ENCODE measurements at regions not wholly inside any gene's neighbourhood (a gene's known extent, or its start where the extent isn't known, plus 50 kb on each side); places are given as distances from the start of the nearest gene placed in this dataset.

DNA sequence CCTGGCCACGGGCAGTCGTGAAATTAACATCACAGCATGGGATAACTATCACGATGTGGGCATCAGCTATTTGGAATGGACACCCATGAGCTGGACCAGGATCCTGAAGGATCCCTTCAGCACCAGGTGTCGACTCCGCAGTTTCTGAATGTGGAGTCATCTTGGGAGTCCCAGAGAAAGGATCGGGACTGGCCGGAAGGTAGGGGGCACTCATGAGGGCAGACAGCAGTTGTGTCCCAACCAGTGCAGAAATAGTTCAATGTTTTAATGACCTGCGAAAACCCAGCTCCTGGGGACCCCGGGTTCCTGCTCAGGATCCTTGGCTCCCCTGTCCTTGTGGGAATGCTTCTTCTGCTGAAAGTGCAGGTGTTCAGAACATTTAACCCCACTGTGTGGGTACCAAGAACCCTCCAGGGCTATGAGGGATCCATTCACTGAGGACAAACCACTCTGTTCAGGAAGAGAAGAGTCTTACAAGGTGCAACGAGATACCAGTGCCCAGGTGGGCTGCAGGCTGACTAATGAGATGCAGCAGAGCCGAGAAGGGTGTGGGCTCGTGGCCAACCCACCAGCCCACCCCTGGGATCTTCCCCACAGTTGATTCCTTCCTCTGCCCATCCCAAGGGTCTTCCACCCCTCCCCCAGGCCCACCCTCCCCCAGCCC, 154.8 kb downstream of the SALL1 start:
- H4K20me1 ChIP-seq (ENCODE audit: insufficient read depth, low read length): no peaks in the 10 kb centered on the region
- no peak overlapping the region for H3K27ac ChIP-seq (ENCODE audit: low read length)
- TF ChIP-seq, protein P1, sequence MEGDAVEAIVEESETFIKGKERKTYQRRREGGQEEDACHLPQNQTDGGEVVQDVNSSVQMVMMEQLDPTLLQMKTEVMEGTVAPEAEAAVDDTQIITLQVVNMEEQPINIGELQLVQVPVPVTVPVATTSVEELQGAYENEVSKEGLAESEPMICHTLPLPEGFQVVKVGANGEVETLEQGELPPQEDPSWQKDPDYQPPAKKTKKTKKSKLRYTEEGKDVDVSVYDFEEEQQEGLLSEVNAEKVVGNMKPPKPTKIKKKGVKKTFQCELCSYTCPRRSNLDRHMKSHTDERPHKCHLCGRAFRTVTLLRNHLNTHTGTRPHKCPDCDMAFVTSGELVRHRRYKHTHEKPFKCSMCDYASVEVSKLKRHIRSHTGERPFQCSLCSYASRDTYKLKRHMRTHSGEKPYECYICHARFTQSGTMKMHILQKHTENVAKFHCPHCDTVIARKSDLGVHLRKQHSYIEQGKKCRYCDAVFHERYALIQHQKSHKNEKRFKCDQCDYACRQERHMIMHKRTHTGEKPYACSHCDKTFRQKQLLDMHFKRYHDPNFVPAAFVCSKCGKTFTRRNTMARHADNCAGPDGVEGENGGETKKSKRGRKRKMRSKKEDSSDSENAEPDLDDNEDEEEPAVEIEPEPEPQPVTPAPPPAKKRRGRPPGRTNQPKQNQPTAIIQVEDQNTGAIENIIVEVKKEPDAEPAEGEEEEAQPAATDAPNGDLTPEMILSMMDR (IDR thresholded peaks at IDR 0.05; ENCODE audit: low read depth, low read length): no peak
- no peak for TF ChIP-seq EZH2phosphoT487 (IDR thresholded peaks at IDR 0.05; ENCODE audit: low read depth)
- no peaks in the 10 kb centered on the region for H3K9me3 ChIP-seq (ENCODE audit: insufficient read depth, low read length)
- no peak overlapping the region for H3K4me3 ChIP-seq (ENCODE audit: low read length)
- no peaks in the 10 kb centered on the region for H3K36me3 ChIP-seq (replicated peaks; ENCODE audit: low read depth, low read length)
- no peaks in the 10 kb centered on the region for H3K79me2 ChIP-seq (ENCODE audit: low read length)
- H2AFZ ChIP-seq (ENCODE audit: low read depth, low read length): no peak overlapping the region
- peaks cover 23% of the 10 kb centered on the region for H3K27me3 ChIP-seq (ENCODE audit: low read depth, low read length)
- no peak overlapping the region for H3K9ac ChIP-seq (ENCODE audit: low read length)
- peaks cover 25% of the 10 kb centered on the region for H3K4me1 ChIP-seq (ENCODE audit: low read length)
- H3K4me2 ChIP-seq (ENCODE audit: low read length): no peak overlapping the region

DNA sequence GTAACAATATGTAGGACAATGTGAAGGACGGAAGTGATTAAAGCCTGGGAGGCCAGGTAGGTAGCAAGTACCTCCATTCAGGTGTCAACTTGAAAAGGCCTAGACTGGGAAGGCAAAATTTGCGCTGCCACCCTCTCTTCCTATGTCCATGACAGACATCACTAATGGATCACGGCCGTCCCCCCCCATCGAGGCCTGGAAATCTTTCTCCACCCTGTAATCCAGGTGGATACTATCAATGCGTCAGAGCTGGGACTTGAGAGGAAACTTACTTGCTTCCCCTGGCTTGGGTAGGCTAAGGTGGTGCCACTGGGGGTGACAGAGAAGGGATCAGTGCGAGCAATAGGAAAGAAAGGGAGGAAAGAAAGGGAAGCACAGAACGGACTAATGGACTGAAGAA, 156.1 kb downstream of the SALL1 start:
- Histone ChIP-seq H3K9me3 (ENCODE audit: insufficient read depth, low read length) (no peaks in the 10 kb centered on the region), H3K36me3 (replicated peaks; ENCODE audit: low read depth, low read length) (no peaks in the 10 kb centered on the region), H3K9ac (ENCODE audit: low read length) (no peak overlapping the region), H3K4me3 (ENCODE audit: low read length) (no peak overlapping the region), H4K20me1 (ENCODE audit: insufficient read depth, low read length) (no peaks in the 10 kb centered on the region), H3K4me2 (ENCODE audit: low read length) (no peak overlapping the region), H2AFZ (ENCODE audit: low read depth, low read length) (no peak overlapping the region), H3K4me1 (ENCODE audit: low read length) (peaks cover 22% of the 10 kb centered on the region), H3K27ac (ENCODE audit: low read length) (no peak overlapping the region), H3K79me2 (ENCODE audit: low read length) (no peaks in the 10 kb centered on the region), H3K27me3 (ENCODE audit: low read depth, low read length) (peaks cover 23% of the 10 kb centered on the region)
- no peak for TF ChIP-seq EZH2phosphoT487 (IDR thresholded peaks at IDR 0.05; ENCODE audit: low read depth)
- TF ChIP-seq, protein P1 (IDR thresholded peaks at IDR 0.05; ENCODE audit: low read depth, low read length): no peak

DNA sequence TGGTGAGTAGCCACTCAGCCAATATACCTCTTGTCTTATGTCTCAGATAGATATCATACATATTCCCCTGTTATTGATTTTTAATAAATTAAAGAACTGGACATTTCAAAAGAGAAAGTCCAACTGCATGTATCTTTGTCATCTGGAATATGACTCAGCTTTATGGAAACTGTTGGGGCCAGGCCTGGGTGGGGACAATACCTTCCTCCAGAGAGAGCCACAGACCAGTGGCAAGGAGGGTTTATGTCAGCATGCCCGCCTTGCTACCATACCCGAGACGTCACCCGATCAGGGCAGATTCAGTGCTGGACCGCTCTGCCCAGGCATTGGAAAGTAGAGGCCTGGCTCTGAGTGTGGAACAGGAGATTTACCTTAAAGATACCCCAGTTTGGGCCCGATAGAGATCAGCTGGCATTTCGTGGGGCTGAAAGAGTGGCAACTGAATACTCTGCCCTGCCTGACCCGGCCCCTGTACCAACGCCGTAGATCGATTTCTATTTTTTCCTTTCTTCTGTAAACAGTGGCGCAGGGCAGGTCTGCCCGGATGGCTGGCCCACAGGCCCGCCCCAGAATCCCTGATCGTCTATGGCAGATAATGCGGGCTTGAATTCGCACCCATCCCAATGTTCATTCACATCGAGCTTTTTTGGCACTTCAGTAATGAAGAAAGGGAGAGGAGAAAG, 158.6 kb downstream of the SALL1 start:
- Histone ChIP-seq H3K36me3 (replicated peaks; ENCODE audit: low read depth, low read length) (no peaks in the 10 kb centered on the region), H2AFZ (ENCODE audit: low read depth, low read length) (no peak overlapping the region), H3K4me2 (ENCODE audit: low read length) (no peak overlapping the region), H3K79me2 (ENCODE audit: low read length) (no peaks in the 10 kb centered on the region), H3K27ac (ENCODE audit: low read length) (no peak overlapping the region), H4K20me1 (ENCODE audit: insufficient read depth, low read length) (no peaks in the 10 kb centered on the region; the same call in 1 of the 2 replicates), H3K27me3 (ENCODE audit: low read depth, low read length) (peaks cover 5% of the 10 kb centered on the region; the same call in 1 of the 2 replicates), H3K4me1 (ENCODE audit: low read length) (peaks cover 32% of the 10 kb centered on the region), H3K9ac (ENCODE audit: low read length) (no peak overlapping the region), H3K4me3 (ENCODE audit: low read length) (no peak overlapping the region), H3K9me3 (ENCODE audit: insufficient read depth, low read length) (no peaks in the 10 kb centered on the region)
- TF ChIP-seq EZH2phosphoT487 (IDR thresholded peaks at IDR 0.05; ENCODE audit: low read depth): no peak
- TF ChIP-seq, protein P1 (IDR thresholded peaks at IDR 0.05; ENCODE audit: low read depth, low read length): no peak

DNA sequence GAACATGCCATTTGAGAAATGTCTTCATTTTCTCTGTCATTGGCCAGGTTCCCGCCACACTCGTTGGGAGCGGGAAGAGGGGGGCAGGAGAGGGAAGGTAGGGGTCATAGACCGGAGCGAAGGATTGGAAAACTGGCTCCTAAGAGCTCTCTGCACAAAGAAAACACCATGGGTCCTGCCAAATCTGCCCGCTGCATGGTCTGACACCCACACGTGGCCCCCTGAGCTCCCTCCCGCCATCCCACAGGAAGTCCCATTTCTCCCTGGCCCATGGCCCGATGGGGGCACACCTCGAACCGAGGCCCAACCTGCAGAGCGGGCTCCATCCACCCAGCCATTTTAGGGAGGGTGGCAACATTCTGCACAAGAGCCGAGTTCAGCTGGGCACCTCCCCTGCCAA, 159.6 kb downstream of the SALL1 start:
- Histone ChIP-seq H3K9me3 (ENCODE audit: insufficient read depth, low read length) (0 out of 2 replicates have a peak, but pooled peaks cover 3% of the 10 kb centered on the region), H4K20me1 (ENCODE audit: insufficient read depth, low read length) (no peaks in the 10 kb centered on the region; the same call in 1 of the 2 replicates), H2AFZ (ENCODE audit: low read depth, low read length) (no peak overlapping the region), H3K36me3 (replicated peaks; ENCODE audit: low read depth, low read length) (no peaks in the 10 kb centered on the region), H3K4me1 (ENCODE audit: low read length) (peaks cover 32% of the 10 kb centered on the region), H3K27ac (ENCODE audit: low read length) (no peak overlapping the region), H3K79me2 (ENCODE audit: low read length) (no peaks in the 10 kb centered on the region), H3K4me3 (ENCODE audit: low read length) (no peak overlapping the region), H3K27me3 (ENCODE audit: low read depth, low read length) (no peaks in the 10 kb centered on the region), H3K4me2 (ENCODE audit: low read length) (no peak overlapping the region), H3K9ac (ENCODE audit: low read length) (no peak overlapping the region)
- TF ChIP-seq EZH2phosphoT487 (IDR thresholded peaks at IDR 0.05; ENCODE audit: low read depth): no peak
- TF ChIP-seq, protein P1 (IDR thresholded peaks at IDR 0.05; ENCODE audit: low read depth, low read length): no peak
